Prostate gland (tissue), 2 donors: ENCODE measurements at regions not wholly inside any gene's neighbourhood (a gene's known extent, or its start where the extent isn't known, plus 50 kb on each side); places are given as distances from the start of the nearest gene placed in this dataset.

Source experiments
- DNase-seq: peaks from one replicate; pipeline ENCODE4 v3.0.0-alpha.2; 2019; ENCODE audit warnings: low spot score
- H3K27ac ChIP-seq, 2 donors: fragments of 200-600 bp; sonication (generic); 2 replicates each; pipeline ENCODE4 v1.5.1; 2017 to 2019
- H3K27me3 ChIP-seq: fragments of 200-600 bp; sonication (generic); replicated peaks from 2 replicates; pipeline ENCODE4 v1.5.1; 2019; ENCODE audit not compliant: insufficient read depth
- H3K36me3 ChIP-seq, 2 donors: fragments of 200-600 bp; sonication (generic); 1 replicate in 1 of 2; 2 replicates in 1 of 2; pipeline versions ENCODE4 v1.5.1 to v1.8.1; 2017 to 2019
- H3K4me1 ChIP-seq: fragments of 200-600 bp; sonication (generic); replicated peaks from 2 replicates; pipeline ENCODE4 v1.5.1; 2019
- H3K4me3 ChIP-seq, 2 donors: fragments of 200-600 bp; sonication (generic); 2 replicates each; pipeline ENCODE4 v1.5.1; 2017 to 2019
- H3K9me3 ChIP-seq: fragments of 200-600 bp; sonication (generic); 2 replicates; pipeline ENCODE4 v1.5.1; 2017
- CTCF ChIP-seq, 4 experiments: fragments of 200-600 bp in 2 of 4; fragments of 450-650 bp in 2 of 4; sonication (generic) in 2 of 4; IDR thresholded peaks; 1 replicate in 3 of 4; 2 replicates in 1 of 4; pipeline ENCODE4 v1.5.1; 2016 to 2019; ENCODE audit warnings: antibody characterized with exemption in 4 of 4, mild to moderate bottlenecking in 2 of 4, moderate library complexity in 2 of 4
- POLR2A ChIP-seq: fragments of 450-650 bp; IDR thresholded peaks from one replicate; pipeline ENCODE4 v1.6.1; 2016; ENCODE audit warnings: antibody characterized with exemption, mild to moderate bottlenecking
- POLR2AphosphoS5 ChIP-seq: sonication (generic); formaldehyde crosslinking; IDR thresholded peaks from one replicate; pipeline ENCODE4 v1.6.1; 2017; ENCODE audit warnings: antibody characterized with exemption
- WGBS: methylation state at CpG from one replicate; pipeline ENCODE4 v1.1.5; 2018; 5-methylcytosine and 5-hydroxymethylcytosine counted together
- intact Hi-C: fragments of 100-400 bp; cut with DNase I; formaldehyde crosslinking; loops from one replicate; pipeline ENCODE4 v1.14.2; 2022

GRCh38 chr7:9226500-9226899 lies 793.1 kb downstream of the NXPH1 start:
- Histone ChIP-seq H3K27me3 (no peaks in the 10 kb centered on the region), H3K4me1 (no peaks in the 10 kb centered on the region), H3K9me3 (no peaks in the 10 kb centered on the region), H3K27ac (no peak overlapping the region), H3K4me3 (no peak overlapping the region), H3K36me3 (no peaks in the 10 kb centered on the region)
- DNase-seq = no peak
- intact Hi-C loops = no loop called here
- TF ChIP-seq POLR2A (no peak), POLR2AphosphoS5 (no peak), CTCF (IDR thresholded peaks at IDR 0.05) (no peak)
- 86% methylated on average over 4 of the region's 4 CpGs for WGBS

GRCh38 chr7:9231630-9232121 lies 798.3 kb downstream of the NXPH1 start:
- no peak for TF ChIP-seq POLR2AphosphoS5
- TF ChIP-seq CTCF (IDR thresholded peaks at IDR 0.05) = no peak
- no peak for TF ChIP-seq POLR2A
- Histone ChIP-seq H3K9me3 (no peaks in the 10 kb centered on the region), H3K27ac (no peak overlapping the region), H3K36me3 (no peaks in the 10 kb centered on the region), H3K4me3 (no peak overlapping the region), H3K4me1 (no peaks in the 10 kb centered on the region), H3K27me3 (no peaks in the 10 kb centered on the region)
- intact Hi-C loops = no loop called here
- 38% methylated on average over 7 of the region's 7 CpGs for WGBS
- DNase-seq = no peak

GRCh38 chr7:9240001-9240400 lies 806.6 kb downstream of the NXPH1 start:
- Histone ChIP-seq H3K36me3 (no peaks in the 10 kb centered on the region), H3K4me3 (no peak overlapping the region), H3K4me1 (no peaks in the 10 kb centered on the region), H3K9me3 (no peaks in the 10 kb centered on the region), H3K27me3 (no peaks in the 10 kb centered on the region), H3K27ac (no peak overlapping the region)
- TF ChIP-seq CTCF (IDR thresholded peaks at IDR 0.05) (no peak), POLR2A (no peak), POLR2AphosphoS5 (no peak)
- no peak for DNase-seq
- intact Hi-C loops = no loop called here

- TF ChIP-seq POLR2AphosphoS5 (no peak), CTCF (IDR thresholded peaks at IDR 0.05) (no peak), POLR2A (no peak)
- WGBS = 92% methylated on average over 1 of the region's 1 CpG
- Histone ChIP-seq H3K4me3 (no peak overlapping the region), H3K27ac (no peak overlapping the region), H3K9me3 (no peaks in the 10 kb centered on the region), H3K4me1 (no peaks in the 10 kb centered on the region), H3K27me3 (no peaks in the 10 kb centered on the region), H3K36me3 (no peaks in the 10 kb centered on the region)
- intact Hi-C loops = no loop called here
- no peak for DNase-seq
Measured at GRCh38 chr7:9241826-9242225, 808.4 kb downstream of the NXPH1 start.

GRCh38 chr7:9242636-9243035 lies 809.2 kb downstream of the NXPH1 start:
- intact Hi-C loops = no loop called here
- Histone ChIP-seq H3K27me3 (no peaks in the 10 kb centered on the region), H3K27ac (no peak overlapping the region), H3K9me3 (no peaks in the 10 kb centered on the region), H3K4me1 (no peaks in the 10 kb centered on the region), H3K36me3 (no peaks in the 10 kb centered on the region), H3K4me3 (no peak overlapping the region)
- WGBS = 57% methylated on average over 3 of the region's 3 CpGs
- TF ChIP-seq CTCF (IDR thresholded peaks at IDR 0.05) (no peak), POLR2A (no peak), POLR2AphosphoS5 (no peak)
- DNase-seq = no peak
